IPS-18a (cell line): ENCODE measurements at regions not wholly inside any gene's neighbourhood (a gene's known extent, or its start where the extent isn't known, plus 50 kb on each side); places are given as distances from the start of the nearest gene placed in this dataset.

Source experiments
- H3K27ac ChIP-seq: one replicate; pipeline ENCODE4 v1.5.1; 2013; ENCODE audit warnings: low read length
- H3K27me3 ChIP-seq: one replicate; pipeline ENCODE4 v1.6.1; 2013; ENCODE audit warnings: mild to moderate bottlenecking, low read length; ENCODE audit not compliant: control insufficient read depth, insufficient read depth
- H3K36me3 ChIP-seq: one replicate; pipeline ENCODE4 v1.6.1; 2013; ENCODE audit warnings: low read depth, low read length; ENCODE audit not compliant: control insufficient read depth
- H3K4me1 ChIP-seq: one replicate; pipeline ENCODE4 v1.6.1; 2013; ENCODE audit warnings: low read depth, low read length; ENCODE audit not compliant: control insufficient read depth
- H3K4me3 ChIP-seq: one replicate; pipeline ENCODE4 v1.5.1; 2013; ENCODE audit warnings: low read length
- H3K9ac ChIP-seq: one replicate; pipeline ENCODE4 v1.6.1; 2013; ENCODE audit warnings: mild to moderate bottlenecking, low read length, moderate library complexity
- H3K9me3 ChIP-seq: one replicate; pipeline ENCODE4 v1.6.1; 2013; ENCODE audit warnings: low read depth, low read length; ENCODE audit not compliant: control insufficient read depth

- H3K27ac ChIP-seq, result no peak overlapping the region
- no peaks in the 10 kb centered on the region for H3K4me1 ChIP-seq
- H3K4me3 ChIP-seq, result no peak overlapping the region
- H3K27me3 ChIP-seq, result no peaks in the 10 kb centered on the region
- H3K36me3 ChIP-seq, result no peaks in the 10 kb centered on the region
- H3K9me3 ChIP-seq, result no peaks in the 10 kb centered on the region
- H3K9ac ChIP-seq, result no peak overlapping the region
These were observed 323.0 kb upstream of the PLD5 start for GRCh38 chr1:242847390-242847993.

- H3K4me1 ChIP-seq, result no peaks in the 10 kb centered on the region
- no peaks in the 10 kb centered on the region for H3K36me3 ChIP-seq
- no peak overlapping the region for H3K4me3 ChIP-seq
- H3K9me3 ChIP-seq, result no peaks in the 10 kb centered on the region
- H3K27me3 ChIP-seq, result no peaks in the 10 kb centered on the region
- no peak overlapping the region for H3K9ac ChIP-seq
- no peak overlapping the region for H3K27ac ChIP-seq
These were observed 317.6 kb upstream of the PLD5 start for GRCh38 chr1:242842094-242842493.

- H3K36me3 ChIP-seq, result no peaks in the 10 kb centered on the region
- H3K9ac ChIP-seq, result no peak overlapping the region
- H3K4me3 ChIP-seq, result no peak overlapping the region
- H3K4me1 ChIP-seq, result no peaks in the 10 kb centered on the region
- no peaks in the 10 kb centered on the region for H3K27me3 ChIP-seq
- no peaks in the 10 kb centered on the region for H3K9me3 ChIP-seq
- H3K27ac ChIP-seq, result no peak overlapping the region
These were observed 314.6 kb upstream of the PLD5 start for GRCh38 chr1:242839101-242839500.

- no peaks in the 10 kb centered on the region for H3K9me3 ChIP-seq
- no peak overlapping the region for H3K27ac ChIP-seq
- no peaks in the 10 kb centered on the region for H3K27me3 ChIP-seq
- H3K36me3 ChIP-seq, result no peaks in the 10 kb centered on the region
- H3K4me1 ChIP-seq, result no peaks in the 10 kb centered on the region
- H3K4me3 ChIP-seq, result no peak overlapping the region
- H3K9ac ChIP-seq, result no peak overlapping the region
These were observed 311.9 kb upstream of the PLD5 start for GRCh38 chr1:242836423-242836822.

GRCh38 chr1:242828828-242829227 is 304.3 kb upstream of the PLD5 start:
- Histone ChIP-seq H3K27ac (peak overlapping the region; percentile 38), H3K9me3 (no peaks in the 10 kb centered on the region), H3K4me3 (peak overlapping the region; percentile 14), H3K36me3 (no peaks in the 10 kb centered on the region), H3K9ac (no peak overlapping the region), H3K27me3 (no peaks in the 10 kb centered on the region), H3K4me1 (peaks cover 19% of the 10 kb centered on the region)

- no peaks in the 10 kb centered on the region for H3K9me3 ChIP-seq
- no peaks in the 10 kb centered on the region for H3K27me3 ChIP-seq
- no peaks in the 10 kb centered on the region for H3K36me3 ChIP-seq
- H3K4me3 ChIP-seq, result peak overlapping the region; percentile 8
- H3K4me1 ChIP-seq, result peaks cover 19% of the 10 kb centered on the region
- no peak overlapping the region for H3K27ac ChIP-seq
- no peak overlapping the region for H3K9ac ChIP-seq
These were observed 303.7 kb upstream of the PLD5 start for GRCh38 chr1:242828199-242828598.

- Histone ChIP-seq H3K36me3 (no peaks in the 10 kb centered on the region), H3K9ac (no peak overlapping the region), H3K9me3 (no peaks in the 10 kb centered on the region), H3K27me3 (no peaks in the 10 kb centered on the region), H3K4me3 (no peak overlapping the region), H3K27ac (no peak overlapping the region), H3K4me1 (peaks cover 19% of the 10 kb centered on the region)
These were observed 303.0 kb upstream of the PLD5 start for GRCh38 chr1:242827538-242827937.

- Histone ChIP-seq H3K27me3 (no peaks in the 10 kb centered on the region), H3K4me3 (no peak overlapping the region), H3K36me3 (no peaks in the 10 kb centered on the region), H3K27ac (no peak overlapping the region), H3K9ac (no peak overlapping the region), H3K4me1 (peaks cover 19% of the 10 kb centered on the region), H3K9me3 (no peaks in the 10 kb centered on the region)
These were observed 302.3 kb upstream of the PLD5 start for GRCh38 chr1:242826701-242827336.

GRCh38 chr1:242824435-242824834 is 299.9 kb upstream of the PLD5 start:
- H3K9ac ChIP-seq, result no peak overlapping the region
- H3K27ac ChIP-seq, result no peak overlapping the region
- no peaks in the 10 kb centered on the region for H3K36me3 ChIP-seq
- no peak overlapping the region for H3K4me3 ChIP-seq
- no peaks in the 10 kb centered on the region for H3K9me3 ChIP-seq
- no peaks in the 10 kb centered on the region for H3K27me3 ChIP-seq
- peaks cover 11% of the 10 kb centered on the region for H3K4me1 ChIP-seq

- H3K9me3 ChIP-seq, result no peaks in the 10 kb centered on the region
These were observed 289.1 kb upstream of the PLD5 start for GRCh38 chr1:242813490-242814091.

GRCh38 chr1:242811092-242811840 is 286.8 kb upstream of the PLD5 start:
- no peak overlapping the region for H3K27ac ChIP-seq
- H3K27me3 ChIP-seq, result no peaks in the 10 kb centered on the region
- H3K36me3 ChIP-seq, result no peaks in the 10 kb centered on the region
- H3K9ac ChIP-seq, result no peak overlapping the region
- H3K4me1 ChIP-seq, result no peaks in the 10 kb centered on the region
- H3K4me3 ChIP-seq, result no peak overlapping the region
- no peaks in the 10 kb centered on the region for H3K9me3 ChIP-seq

More at GRCh38 chr1:242813490-242814091, 289.1 kb upstream of the PLD5 start:
- no peaks in the 10 kb centered on the region for H3K27me3 ChIP-seq
- no peaks in the 10 kb centered on the region for H3K36me3 ChIP-seq
- H3K9ac ChIP-seq, result no peak overlapping the region
- no peak overlapping the region for H3K4me3 ChIP-seq
- H3K4me1 ChIP-seq, result no peaks in the 10 kb centered on the region
- no peak overlapping the region for H3K27ac ChIP-seq
